WERI-Rb-1 (cell line): ENCODE measurements at regions not wholly inside any gene's neighbourhood (a gene's known extent, or its start where the extent isn't known, plus 50 kb on each side); places are given as distances from the start of the nearest gene placed in this dataset.

Experiments used
- DNase-seq: peaks from one replicate; pipeline ENCODE4 v3.0.0-alpha.2; 2020
- H3K27ac ChIP-seq: fragments of 250-450 bp; sonication (Bioruptor Pico); 2 replicates; pipeline ENCODE4 v1.5.1; 2020; ENCODE audit warnings: mild to moderate bottlenecking, moderate library complexity
- H3K27me3 ChIP-seq: fragments of 250-450 bp; sonication (Bioruptor Pico); 2 replicates; pipeline ENCODE4 v1.5.1; 2021; ENCODE audit warnings: mild to moderate bottlenecking, low read depth, moderate library complexity; ENCODE audit not compliant: insufficient read depth, severe bottlenecking
- H3K36me3 ChIP-seq: fragments of 250-450 bp; sonication (Bioruptor Pico); 2 replicates; pipeline ENCODE4 v1.5.1; 2020; ENCODE audit warnings: mild to moderate bottlenecking, moderate library complexity
- H3K4me3 ChIP-seq: 2 replicates; pipeline ENCODE4 v1.5.1; 2011; ENCODE audit warnings: low read depth, mild to moderate bottlenecking, control low read depth, low read length
- H3K9me3 ChIP-seq: fragments of 250-450 bp; sonication (Bioruptor Pico); 2 replicates; pipeline ENCODE4 v1.5.1; 2021; ENCODE audit warnings: mild to moderate bottlenecking, moderate library complexity; ENCODE audit not compliant: severe bottlenecking
- CTCF ChIP-seq: IDR thresholded peaks from 2 replicates; pipeline ENCODE4 v1.5.1; 2011; ENCODE audit warnings: low read depth, mild to moderate bottlenecking, control low read depth, inconsistent platforms, low read length

GRCh38 chr12:75955251-75955650 lies 76.3 kb downstream of the PHLDA1 start:
- H3K27me3 ChIP-seq = no peaks in the 10 kb centered on the region
- no peak for DNase-seq
- H3K9me3 ChIP-seq = no peaks in the 10 kb centered on the region
- no peaks in the 10 kb centered on the region; the same call in 1 of the 2 replicates for H3K36me3 ChIP-seq
- no peak overlapping the region for H3K4me3 ChIP-seq
- TF ChIP-seq CTCF = no peak
- H3K27ac ChIP-seq = no peak overlapping the region

GRCh38 chr12:75954749-75955148 lies 76.8 kb downstream of the PHLDA1 start:
- TF ChIP-seq CTCF = no peak
- Histone ChIP-seq H3K27me3 (no peaks in the 10 kb centered on the region), H3K27ac (no peak overlapping the region), H3K4me3 (no peak overlapping the region), H3K36me3 (no peaks in the 10 kb centered on the region; the same call in 1 of the 2 replicates), H3K9me3 (no peaks in the 10 kb centered on the region)
- no peak for DNase-seq

GRCh38 chr12:75954041-75954440 lies 77.5 kb downstream of the PHLDA1 start:
- no peak for DNase-seq
- Histone ChIP-seq H3K27me3 (no peaks in the 10 kb centered on the region), H3K36me3 (no peaks in the 10 kb centered on the region; the same call in 1 of the 2 replicates), H3K4me3 (no peak overlapping the region), H3K27ac (no peak overlapping the region), H3K9me3 (no peaks in the 10 kb centered on the region)
- no peak for TF ChIP-seq CTCF

- no peaks in the 10 kb centered on the region for H3K9me3 ChIP-seq
- H3K27ac ChIP-seq = no peak overlapping the region
- no peak overlapping the region for H3K4me3 ChIP-seq
- H3K36me3 ChIP-seq = no peaks in the 10 kb centered on the region; the same call in 1 of the 2 replicates
- TF ChIP-seq CTCF = no peak
- DNase-seq = no peak
- no peaks in the 10 kb centered on the region for H3K27me3 ChIP-seq
Measured at GRCh38 chr12:75953312-75953906, 78.2 kb downstream of the PHLDA1 start.

GRCh38 chr12:75951399-75952278 lies 79.9 kb downstream of the PHLDA1 start:
- Histone ChIP-seq H3K27me3 (no peaks in the 10 kb centered on the region), H3K27ac (no peak overlapping the region), H3K4me3 (no peak overlapping the region), H3K36me3 (no peaks in the 10 kb centered on the region; the same call in 1 of the 2 replicates), H3K9me3 (no peaks in the 10 kb centered on the region)
- DNase-seq = no peak
- no peak for TF ChIP-seq CTCF
